H9 (cell line): ENCODE measurements at regions not wholly inside any gene's neighbourhood (a gene's known extent, or its start where the extent isn't known, plus 50 kb on each side); places are given as distances from the start of the nearest gene placed in this dataset.

Source experiments
- DNase-seq: peaks from one replicate; pipeline ENCODE4 v3.0.0-alpha.2; 2017
- H2AFZ ChIP-seq: one replicate; pipeline ENCODE4 v1.6.1; 2013; ENCODE audit warnings: mild to moderate bottlenecking, low read length, control low read depth, moderate library complexity
- H2AK5ac ChIP-seq: 2 replicates; pipeline ENCODE4 v1.6.1; 2013; ENCODE audit warnings: low read length, control low read depth, mixed read lengths; ENCODE audit not compliant: insufficient read length
- H2BK120ac ChIP-seq: one replicate; pipeline ENCODE4 v1.6.1; 2013; ENCODE audit warnings: low read depth, mild to moderate bottlenecking, low read length, control low read depth, inconsistent platforms; ENCODE audit not compliant: poor library complexity, severe bottlenecking
- H2BK12ac ChIP-seq: 2 replicates; pipeline ENCODE4 v1.6.1; 2013; ENCODE audit warnings: low read length, control low read depth, mixed read lengths, low read depth; ENCODE audit not compliant: insufficient read length
- H2BK15ac ChIP-seq: 2 replicates; pipeline ENCODE4 v1.6.1; 2013; ENCODE audit warnings: low read depth, low read length, control low read depth
- H2BK20ac ChIP-seq: one replicate; pipeline ENCODE4 v1.6.1; 2013; ENCODE audit warnings: low read depth, mild to moderate bottlenecking, low read length, control low read depth, inconsistent platforms; ENCODE audit not compliant: poor library complexity, severe bottlenecking
- H2BK5ac ChIP-seq: 2 replicates; pipeline ENCODE4 v1.6.1; 2013; ENCODE audit warnings: low read length, control low read depth, mixed read lengths; ENCODE audit not compliant: insufficient read length
- H3K14ac ChIP-seq: 2 replicates; pipeline ENCODE4 v1.6.1; 2013; ENCODE audit warnings: low read length, control low read depth; ENCODE audit not compliant: insufficient read depth
- H3K18ac ChIP-seq: 2 replicates; pipeline ENCODE4 v1.6.1; 2013; ENCODE audit warnings: low read depth, mild to moderate bottlenecking, mixed read lengths, low read length, control low read depth; ENCODE audit not compliant: insufficient read length
- H3K23ac ChIP-seq: 2 replicates; pipeline ENCODE4 v1.6.1; 2013; ENCODE audit warnings: low read length, control low read depth, mixed read lengths, low read depth; ENCODE audit not compliant: insufficient read length
- H3K23me2 ChIP-seq: 2 replicates; pipeline ENCODE4 v1.6.1; 2013; ENCODE audit warnings: low read depth, mild to moderate bottlenecking, mixed read lengths, low read length, control low read depth; ENCODE audit not compliant: insufficient read length, poor library complexity, severe bottlenecking
- H3K27ac ChIP-seq: 2 replicates; pipeline ENCODE4 v1.5.1; 2013; ENCODE audit warnings: low read length, control low read depth, mixed read lengths, low read depth; ENCODE audit not compliant: insufficient read length
- H3K27me3 ChIP-seq: 2 replicates; pipeline ENCODE4 v1.6.1; 2013; ENCODE audit warnings: low read length, control low read depth, inconsistent platforms; ENCODE audit not compliant: insufficient read depth
- H3K4ac ChIP-seq: 2 replicates; pipeline ENCODE4 v1.6.1; 2013; ENCODE audit warnings: low read depth, mild to moderate bottlenecking, control low read depth, inconsistent platforms, low read length, moderate library complexity
- H3K4me1 ChIP-seq: 2 replicates; pipeline ENCODE4 v1.6.1; 2013; ENCODE audit warnings: low read length, control low read depth, inconsistent platforms; ENCODE audit not compliant: insufficient read depth
- H3K4me2 ChIP-seq: 2 replicates; pipeline ENCODE4 v1.6.1; 2013; ENCODE audit warnings: low read length, control low read depth, mixed read lengths; ENCODE audit not compliant: insufficient read length, insufficient read depth
- H3K56ac ChIP-seq: 2 replicates; pipeline ENCODE4 v1.6.1; 2013; ENCODE audit warnings: low read depth, mild to moderate bottlenecking, mixed read lengths, low read length, control low read depth; ENCODE audit not compliant: insufficient read length
- H3K79me1 ChIP-seq: 2 replicates; pipeline ENCODE4 v1.6.1; 2013; ENCODE audit warnings: low read depth, mild to moderate bottlenecking, moderate library complexity, low read length, control low read depth, inconsistent platforms; ENCODE audit not compliant: insufficient read depth, poor library complexity, severe bottlenecking
- H3K79me2 ChIP-seq: 2 replicates; pipeline ENCODE4 v1.6.1; 2013; ENCODE audit warnings: low read length, control low read depth, inconsistent platforms; ENCODE audit not compliant: insufficient read depth
- H3K9ac ChIP-seq: 2 replicates; pipeline ENCODE4 v1.6.1; 2013; ENCODE audit warnings: low read length, control low read depth, mixed read lengths; ENCODE audit not compliant: insufficient read length; ENCODE audit errors: extremely low read depth
- H3K9me3 ChIP-seq: one replicate; pipeline ENCODE4 v1.6.1; 2013; ENCODE audit warnings: low read depth, low read length, inconsistent platforms; ENCODE audit not compliant: control insufficient read depth
- H3T11ph ChIP-seq: one replicate; pipeline ENCODE4 v1.6.1; 2013; ENCODE audit warnings: mild to moderate bottlenecking, low read length, control low read depth, inconsistent platforms
- H4K20me1 ChIP-seq: one replicate; pipeline ENCODE4 v1.6.1; 2013; ENCODE audit not compliant: control insufficient read depth, insufficient read length, insufficient read depth
- H4K5ac ChIP-seq: 2 replicates; pipeline ENCODE4 v1.6.1; 2013; ENCODE audit warnings: low read depth, mild to moderate bottlenecking, mixed read lengths, low read length, control low read depth; ENCODE audit not compliant: insufficient read length
- H4K8ac ChIP-seq: replicated peaks from 2 replicates; pipeline ENCODE4 v1.6.1; 2013; ENCODE audit warnings: low read length, control low read depth, mixed read lengths, low read depth; ENCODE audit not compliant: insufficient read length
- H4K91ac ChIP-seq: 2 replicates; pipeline ENCODE4 v1.6.1; 2013; ENCODE audit warnings: low read depth, mild to moderate bottlenecking, moderate library complexity, mixed read lengths, low read length, control low read depth; ENCODE audit not compliant: insufficient read length
- H3K27ac Mint-ChIP-seq, 3 experiments: 2 replicates in 2 of 3; 3 replicates in 1 of 3; pipeline ENCODE4 v1.8.0; 2020 to 2021; ENCODE audit warnings: mixed read lengths in 3 of 3, mild to moderate bottlenecking in 1 of 3, moderate library complexity in 1 of 3
- H3K27me3 Mint-ChIP-seq: 2 replicates; pipeline ENCODE4 v1.8.0; 2021; ENCODE audit warnings: low read depth, mild to moderate bottlenecking, moderate library complexity, mixed read lengths
- H3K36me3 Mint-ChIP-seq, 3 experiments: 2 replicates in 2 of 3; 3 replicates in 1 of 3; pipeline ENCODE4 v1.8.0; 2020 to 2021; ENCODE audit warnings: low read depth in 3 of 3, mixed read lengths in 3 of 3; ENCODE audit not compliant: insufficient read depth in 1 of 3
- H3K4me1 Mint-ChIP-seq, 2 experiments: 2 replicates each; pipeline ENCODE4 v1.8.0; 2020; ENCODE audit warnings: mixed read lengths in 2 of 2
- H3K4me3 Mint-ChIP-seq, 2 experiments: 2 replicates in 1 of 2; 3 replicates in 1 of 2; pipeline ENCODE4 v1.8.0; 2020 to 2021; ENCODE audit warnings: mild to moderate bottlenecking in 2 of 2, mixed read lengths in 2 of 2, moderate library complexity in 1 of 2
- H3K9me3 Mint-ChIP-seq, 2 experiments: 2 replicates in 1 of 2; 3 replicates in 1 of 2; pipeline ENCODE4 v1.8.0; 2020; ENCODE audit warnings: mild to moderate bottlenecking in 2 of 2, mixed read lengths in 2 of 2, moderate library complexity in 1 of 2
- CTCF ChIP-seq: fragments of 200-600 bp; sonication (generic); conservative IDR thresholded peaks from 3 replicates; pipeline ENCODE4 v1.8.0; 2021; ENCODE audit warnings: antibody characterized with exemption, mild to moderate bottlenecking

GRCh38 chr14:85883101-85883500, 353.2 kb downstream of the FLRT2 start:
- Mint-ChIP-seq H3K9me3 (no peaks in the 10 kb centered on the region), H3K27ac (no peak overlapping the region), H3K4me3 (no peak overlapping the region), H3K36me3 (no peaks in the 10 kb centered on the region), H3K4me1 (peaks cover 5 to 8% of the 10 kb centered on the region in 2 experiments), H3K27me3 (no peaks in the 10 kb centered on the region)
- DNase-seq: no peak
- Histone ChIP-seq H2BK120ac (no peak overlapping the region), H2BK5ac (no peak overlapping the region), H4K8ac (no peak overlapping the region), H3T11ph (no peak overlapping the region), H2AK5ac (no peak overlapping the region), H3K23ac (no peak overlapping the region), H2BK12ac (no peak overlapping the region), H4K5ac (no peak overlapping the region), H3K79me1 (no peaks in the 10 kb centered on the region), H3K9me3 (no peaks in the 10 kb centered on the region), H3K4me1 (peaks cover 5% of the 10 kb centered on the region; the same call in 1 of the 2 replicates), H3K4ac (no peak overlapping the region), H3K14ac (no peak overlapping the region), H4K20me1 (no peaks in the 10 kb centered on the region), H2BK20ac (no peak overlapping the region), H2AFZ (no peak overlapping the region), H3K18ac (no peak overlapping the region), H3K56ac (no peak overlapping the region), H3K4me2 (no peak overlapping the region), H3K23me2 (peaks cover 2% of the 10 kb centered on the region), H2BK15ac (no peak overlapping the region), H3K27ac (no peak overlapping the region), H3K79me2 (no peaks in the 10 kb centered on the region), H3K27me3 (no peaks in the 10 kb centered on the region), H3K9ac (no peak overlapping the region), H4K91ac (no peak overlapping the region)
- no peak for TF ChIP-seq CTCF
